Stomach (tissue), 8 donors: ENCODE measurements at regions not wholly inside any gene's neighbourhood (a gene's known extent, or its start where the extent isn't known, plus 50 kb on each side); places are given as distances from the start of the nearest gene placed in this dataset.
A peak's percentile ranks its signal among the peaks of the same experiment; 100 is the strongest.

ENCODE experiments used
- DNase-seq, 2 donors: peaks; one replicate each; pipeline versions ENCODE4 v3.0.0 to v3.0.0-alpha.2; 2013 to 2019
- H3K27ac ChIP-seq, 5 donors: fragments of 200-600 bp in 4 of 5; sonication (generic) in 4 of 5; one replicate each; pipeline ENCODE4 v1.5.1; 2013 to 2019; ENCODE audit warnings: mild to moderate bottlenecking in 1 of 5, moderate library complexity in 1 of 5
- H3K27me3 ChIP-seq, 3 donors: fragments of 200-600 bp; sonication (generic); one replicate each; pipeline ENCODE4 v1.5.1; 2017 to 2019; ENCODE audit warnings: mixed run types in 1 of 3
- H3K36me3 ChIP-seq, 4 donors: fragments of 200-600 bp; sonication (generic); 1 replicate in 3 of 4; 2 replicates in 1 of 4; pipeline ENCODE4 v1.5.1; 2016 to 2019
- H3K4me1 ChIP-seq, 4 donors: fragments of 200-600 bp; sonication (generic); one replicate each; pipeline ENCODE4 v1.5.1; 2016 to 2019
- H3K4me3 ChIP-seq, 4 donors: fragments of 200-600 bp; sonication (generic) in 3 of 4; one replicate each; pipeline ENCODE4 v1.5.1; 2016 to 2019; ENCODE audit warnings: mild to moderate bottlenecking in 1 of 4
- H3K9me3 ChIP-seq, 4 donors: fragments of 200-600 bp; sonication (generic); one replicate each; pipeline ENCODE4 v1.5.1; 2016 to 2019
- EP300 ChIP-seq: sonication (generic); formaldehyde crosslinking; IDR thresholded peaks from one replicate; pipeline ENCODE4 v1.6.1; 2017; ENCODE audit warnings: antibody characterized with exemption
- POLR2A ChIP-seq, 4 donors: fragments of 450-650 bp; IDR thresholded peaks; one replicate each; pipeline ENCODE4 v1.6.1; 2016; ENCODE audit warnings: antibody characterized with exemption in 4 of 4, control low read depth in 2 of 4, mild to moderate bottlenecking in 1 of 4, moderate library complexity in 1 of 4
- POLR2AphosphoS5 ChIP-seq, 3 donors: sonication (generic); formaldehyde crosslinking; IDR thresholded peaks; one replicate each; pipeline ENCODE4 v1.6.1; 2016; ENCODE audit warnings: antibody characterized with exemption in 3 of 3
- WGBS, 5 donors: extraction: QIAGEN DNeasy Blood & Tissue Kit in 3 of 5; methylation state at CpG; one replicate each; pipeline versions ENCODE4 v1.1.5 to v1.1.7; 2013 to 2018; 5-methylcytosine and 5-hydroxymethylcytosine counted together
- intact Hi-C: fragments of 100-400 bp; cut with DNase I; formaldehyde crosslinking; loops from one replicate; pipeline ENCODE4 v1.15.1; 2023; ENCODE audit warnings: low total_unique reads
- TF ChIP-seq, protein P1 (sequence below), 7 experiments: fragments of 450-650 bp in 4 of 7; fragments of 200-600 bp in 3 of 7; sonication (generic) in 3 of 7; IDR thresholded peaks; one replicate each; pipeline ENCODE4 v1.5.1; 2016 to 2019; ENCODE audit warnings: antibody characterized with exemption in 7 of 7, control low read depth in 2 of 7, mild to moderate bottlenecking in 1 of 7
- donor health status: healthy with polysubstance abuse.
- donor health status: Bipolar disorder and iron deficiency.
- donor health status: healthy.

DNA sequence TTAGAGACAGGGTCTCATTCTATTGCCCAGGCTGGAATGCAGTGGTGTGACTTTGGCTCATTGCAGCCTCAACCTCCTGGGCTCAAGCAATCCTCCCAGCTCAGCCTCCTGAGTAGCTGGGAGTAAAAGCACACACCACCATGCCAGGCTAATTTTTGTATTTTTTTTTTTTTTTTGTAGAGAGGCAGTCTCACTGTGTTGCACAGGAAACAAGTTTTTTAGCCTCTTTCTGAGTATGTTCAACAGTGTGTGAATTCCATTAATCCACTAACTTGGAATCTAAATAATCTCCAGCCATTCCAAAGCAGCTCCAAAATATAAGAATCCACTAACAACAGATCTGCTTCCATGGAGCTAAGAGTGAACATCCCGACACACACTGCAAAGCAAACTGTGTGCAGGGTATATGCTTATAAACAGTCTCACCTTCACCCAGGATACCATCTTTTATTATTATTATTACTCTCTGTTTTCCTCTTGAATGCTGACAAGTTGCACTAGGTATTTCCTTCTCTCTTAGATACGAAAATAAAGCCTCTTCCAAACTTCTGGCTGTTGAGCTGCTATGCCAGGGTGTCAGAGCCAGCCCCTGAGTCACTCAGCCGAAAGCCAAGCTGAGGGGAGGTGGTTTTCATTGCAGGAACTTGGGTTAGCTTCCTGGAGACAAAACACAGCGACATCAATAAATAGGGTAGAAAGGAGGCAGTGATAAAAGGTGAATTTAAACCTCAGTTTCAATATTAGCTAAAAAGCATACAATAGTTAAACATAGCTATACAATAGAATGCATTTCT lies 264.9 kb downstream of the HIVEP2 start:
- no peak for TF ChIP-seq EP300
- TF ChIP-seq, protein P1, sequence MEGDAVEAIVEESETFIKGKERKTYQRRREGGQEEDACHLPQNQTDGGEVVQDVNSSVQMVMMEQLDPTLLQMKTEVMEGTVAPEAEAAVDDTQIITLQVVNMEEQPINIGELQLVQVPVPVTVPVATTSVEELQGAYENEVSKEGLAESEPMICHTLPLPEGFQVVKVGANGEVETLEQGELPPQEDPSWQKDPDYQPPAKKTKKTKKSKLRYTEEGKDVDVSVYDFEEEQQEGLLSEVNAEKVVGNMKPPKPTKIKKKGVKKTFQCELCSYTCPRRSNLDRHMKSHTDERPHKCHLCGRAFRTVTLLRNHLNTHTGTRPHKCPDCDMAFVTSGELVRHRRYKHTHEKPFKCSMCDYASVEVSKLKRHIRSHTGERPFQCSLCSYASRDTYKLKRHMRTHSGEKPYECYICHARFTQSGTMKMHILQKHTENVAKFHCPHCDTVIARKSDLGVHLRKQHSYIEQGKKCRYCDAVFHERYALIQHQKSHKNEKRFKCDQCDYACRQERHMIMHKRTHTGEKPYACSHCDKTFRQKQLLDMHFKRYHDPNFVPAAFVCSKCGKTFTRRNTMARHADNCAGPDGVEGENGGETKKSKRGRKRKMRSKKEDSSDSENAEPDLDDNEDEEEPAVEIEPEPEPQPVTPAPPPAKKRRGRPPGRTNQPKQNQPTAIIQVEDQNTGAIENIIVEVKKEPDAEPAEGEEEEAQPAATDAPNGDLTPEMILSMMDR (IDR thresholded peaks at IDR 0.05) = no peak
- no peak for TF ChIP-seq POLR2A (IDR thresholded peaks at IDR 0.05)
- Histone ChIP-seq H3K36me3 (no peaks in the 10 kb centered on the region), H3K27me3 (peaks cover 0 to 6% (median 0%) of the 10 kb centered on the region in 3 donors), H3K9me3 (no peaks in the 10 kb centered on the region), H3K27ac (no peak overlapping the region), H3K4me3 (no peak overlapping the region), H3K4me1 (no peaks in the 10 kb centered on the region)
- DNase-seq = peak in 1 of 2 donors; percentile 41
- WGBS, 5 donors = 44 to 53% (median 46%) methylated on average over 4 of the region's 4 CpGs
- intact Hi-C loops = no loop called here

DNA sequence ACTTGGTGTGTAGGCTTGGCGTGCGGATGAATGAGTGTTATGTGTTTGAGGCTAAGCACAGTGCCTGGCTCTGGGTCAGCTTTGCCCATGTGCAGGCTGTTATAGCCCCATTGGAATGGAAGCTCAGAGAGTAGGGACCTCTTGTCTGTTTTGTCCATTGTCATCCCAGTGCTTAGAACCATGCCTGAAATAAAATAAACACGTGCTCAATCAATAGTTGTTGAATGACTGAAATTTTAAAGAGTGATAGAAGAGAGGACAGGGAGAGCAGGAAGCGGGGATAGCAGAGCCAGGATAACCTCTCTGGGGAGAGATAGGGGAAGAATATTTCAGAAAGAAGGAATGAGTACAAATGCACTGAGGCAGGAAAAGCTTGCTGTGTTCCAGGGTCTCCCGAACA lies 263.9 kb downstream of the HIVEP2 start:
- intact Hi-C loops = no loop called here
- DNase-seq = no peak
- 91 to 96% (median 94%) methylated on average over 5 of the region's 5 CpGs for WGBS, 5 donors

GRCh38 chr6:142682985-142683384 lies 262.0 kb downstream of the HIVEP2 start:
- Histone ChIP-seq H3K27me3 (no peaks in the 10 kb centered on the region), H3K4me1 (no peaks in the 10 kb centered on the region), H3K36me3 (no peaks in the 10 kb centered on the region), H3K9me3 (no peaks in the 10 kb centered on the region), H3K4me3 (no peak overlapping the region), H3K27ac (no peak overlapping the region)
- TF ChIP-seq POLR2AphosphoS5 (IDR thresholded peaks at IDR 0.05) = no peak
- TF ChIP-seq, protein P1 (IDR thresholded peaks at IDR 0.05) = no peak
- no peak for TF ChIP-seq EP300
- TF ChIP-seq POLR2A (IDR thresholded peaks at IDR 0.05) = no peak
- intact Hi-C loops = no loop called here
- no peak for DNase-seq
- 60 to 91% (median 69%) methylated on average over 2 of the region's 2 CpGs for WGBS, 5 donors

More for the DNA sequence above, 263.9 kb downstream of the HIVEP2 start:
- H3K36me3 ChIP-seq = no peaks in the 10 kb centered on the region
- H3K27ac ChIP-seq = no peak overlapping the region
- no peaks in the 10 kb centered on the region for H3K4me1 ChIP-seq
- no peak overlapping the region for H3K4me3 ChIP-seq
- TF ChIP-seq EP300 = no peak
- no peak for TF ChIP-seq POLR2A (IDR thresholded peaks at IDR 0.05)
- no peak for TF ChIP-seq POLR2AphosphoS5 (IDR thresholded peaks at IDR 0.05)
- TF ChIP-seq, protein P1 (IDR thresholded peaks at IDR 0.05) = no peak
- no peaks in the 10 kb centered on the region for H3K27me3 ChIP-seq
- H3K9me3 ChIP-seq = no peaks in the 10 kb centered on the region

GRCh38 chr6:142683714-142684141 lies 261.2 kb downstream of the HIVEP2 start:
- WGBS, 5 donors = 82 to 92% (median 86%) methylated on average over 6 of the region's 6 CpGs
- Histone ChIP-seq H3K27ac (no peak overlapping the region), H3K4me1 (no peaks in the 10 kb centered on the region), H3K9me3 (no peaks in the 10 kb centered on the region), H3K36me3 (no peaks in the 10 kb centered on the region), H3K4me3 (no peak overlapping the region), H3K27me3 (no peaks in the 10 kb centered on the region)
- TF ChIP-seq EP300 (no peak), POLR2A (IDR thresholded peaks at IDR 0.05) (no peak), POLR2AphosphoS5 (IDR thresholded peaks at IDR 0.05) (no peak)
- TF ChIP-seq, protein P1 (IDR thresholded peaks at IDR 0.05) = no peak
- intact Hi-C loops = no loop called here
- no peak for DNase-seq
